ENCODE measurements at regions not wholly inside any gene's neighbourhood (a gene's known extent, or its start where the extent isn't known, plus 50 kb on each side); places are given as distances from the start of the nearest gene placed in this dataset.

- ATAC-seq: no peak
Measured at GRCh38 chr5:114266374-114266773, 95.5 kb upstream of the KCNN2 start.

GRCh38 chr5:114296191-114296590 is 65.7 kb upstream of the KCNN2 start:
- ATAC-seq: no peak

GRCh38 chr5:114297915-114298314 is 64.0 kb upstream of the KCNN2 start:
- no peak for ATAC-seq

- no peak for ATAC-seq
Measured at GRCh38 chr5:114305402-114306207, 56.3 kb upstream of the KCNN2 start.

GRCh38 chr5:114308017-114308416 is 53.9 kb upstream of the KCNN2 start:
- no peak for ATAC-seq

GRCh38 chr5:114308508-114308907 is 53.4 kb upstream of the KCNN2 start:
- ATAC-seq: no peak

GRCh38 chr5:114310666-114311065 is 51.2 kb upstream of the KCNN2 start:
- ATAC-seq: no peak

GRCh38 chr5:114311281-114311680 is 50.6 kb upstream of the KCNN2 start:
- no peak for ATAC-seq

- no peak for ATAC-seq
Measured at GRCh38 chr5:114311968-114312367, 49.9 kb upstream of the KCNN2 start.
